GM19397 (cell line): ENCODE measurements at regions not wholly inside any gene's neighbourhood (a gene's known extent, or its start where the extent isn't known, plus 50 kb on each side); places are given as distances from the start of the nearest gene placed in this dataset.
"Not testable (repeated sequence)": the region's sequence is repeated elsewhere in the genome, so short reads cannot be mapped to it uniquely, and the experiment has no call there.

Experiments
- ATAC-seq: cut with Tn5 transposase; IDR thresholded peaks from one replicate; pipeline ENCODE4 v1.9.1; 2021; ENCODE audit warnings: mild to moderate bottlenecking, moderate library complexity; ENCODE audit not compliant: unreplicated experiment

GRCh38 chr11:81634483-81634882, 1099.2 kb downstream of the FAM181B start:
- no peak for ATAC-seq

- ATAC-seq, result no peak
Measured at GRCh38 chr11:81602508-81602907, 1131.2 kb downstream of the FAM181B start.

GRCh38 chr11:81596704-81597103, 1137.0 kb downstream of the FAM181B start:
- ATAC-seq, result no peak

GRCh38 chr11:81585390-81585933, 1148.2 kb downstream of the FAM181B start:
- ATAC-seq, result no peak

- ATAC-seq, result no peak
Measured at GRCh38 chr11:81579339-81579738, 1154.3 kb downstream of the FAM181B start.

GRCh38 chr11:81578571-81578970, 1155.1 kb downstream of the FAM181B start:
- no peak for ATAC-seq

- no peak for ATAC-seq
Measured at GRCh38 chr11:81574301-81574700, 1159.4 kb downstream of the FAM181B start.

- no peak for ATAC-seq
Measured at GRCh38 chr11:81573367-81573766, 1160.3 kb downstream of the FAM181B start.

- no peak for ATAC-seq
Measured at GRCh38 chr11:81570669-81571068, 1163.0 kb downstream of the FAM181B start.

- no peak for ATAC-seq
Measured at GRCh38 chr11:81569999-81570398, 1163.7 kb downstream of the FAM181B start.

GRCh38 chr11:81568918-81569317, 1164.7 kb downstream of the FAM181B start:
- no peak for ATAC-seq

- ATAC-seq, result no peak
Measured at GRCh38 chr11:81548123-81548522, 1185.5 kb downstream of the FAM181B start.

- ATAC-seq, result not testable (repeated sequence)
Measured at GRCh38 chr11:81539806-81540205, 1193.9 kb downstream of the FAM181B start.

- no peak for ATAC-seq
Measured at GRCh38 chr11:81515566-81515965, 1218.1 kb downstream of the FAM181B start.

GRCh38 chr11:81497202-81497804, 1236.4 kb downstream of the FAM181B start:
- peak; percentile 64 for ATAC-seq

- ATAC-seq, result no peak
Measured at GRCh38 chr11:81496601-81497000, 1237.1 kb downstream of the FAM181B start.

- no peak for ATAC-seq
Measured at GRCh38 chr11:81495699-81496292, 1237.9 kb downstream of the FAM181B start.

GRCh38 chr11:81494431-81494830, 1239.2 kb downstream of the FAM181B start:
- no peak for ATAC-seq

- no peak for ATAC-seq
Measured at GRCh38 chr11:81492923-81493445, 1240.7 kb downstream of the FAM181B start.

GRCh38 chr11:81487109-81487508, 1246.6 kb downstream of the FAM181B start:
- ATAC-seq, result no peak

- no peak for ATAC-seq
Measured at GRCh38 chr11:81484196-81484595, 1249.5 kb downstream of the FAM181B start.

- no peak for ATAC-seq
Measured at GRCh38 chr11:81477277-81477676, 1256.4 kb downstream of the FAM181B start.
